Bone marrow (tissue), 2 donors: ENCODE measurements at regions not wholly inside any gene's neighbourhood (a gene's known extent, or its start where the extent isn't known, plus 50 kb on each side); places are given as distances from the start of the nearest gene placed in this dataset.
"Not testable (repeated sequence)": the region's sequence is repeated elsewhere in the genome, so short reads cannot be mapped to it uniquely, and the experiment has no call there.

Experiments
- DNase-seq, 2 donors: peaks; one replicate each; lab custom pipeline; 2025; lab: John Stamatoyannopoulos, UW

DNA sequence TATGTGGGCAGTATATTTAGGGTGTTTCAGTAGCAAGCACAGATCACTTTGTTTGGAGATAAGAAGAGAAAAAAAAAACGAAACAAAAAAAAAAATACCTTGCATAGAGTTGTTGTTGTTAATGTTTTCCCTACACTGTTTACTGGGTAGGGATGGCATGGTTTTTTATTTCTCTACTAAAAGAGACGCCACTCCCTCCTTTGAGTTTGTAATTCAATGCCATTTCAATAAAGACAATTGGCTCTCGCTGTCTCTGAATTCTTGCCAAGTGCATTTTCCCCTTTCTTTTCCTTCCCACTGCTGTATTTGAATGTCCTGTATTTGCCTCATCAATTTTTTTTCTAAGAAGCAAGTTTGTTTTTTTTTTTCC lies 213.9 kb upstream of the UBASH3B start:
- no peak for DNase-seq

DNA sequence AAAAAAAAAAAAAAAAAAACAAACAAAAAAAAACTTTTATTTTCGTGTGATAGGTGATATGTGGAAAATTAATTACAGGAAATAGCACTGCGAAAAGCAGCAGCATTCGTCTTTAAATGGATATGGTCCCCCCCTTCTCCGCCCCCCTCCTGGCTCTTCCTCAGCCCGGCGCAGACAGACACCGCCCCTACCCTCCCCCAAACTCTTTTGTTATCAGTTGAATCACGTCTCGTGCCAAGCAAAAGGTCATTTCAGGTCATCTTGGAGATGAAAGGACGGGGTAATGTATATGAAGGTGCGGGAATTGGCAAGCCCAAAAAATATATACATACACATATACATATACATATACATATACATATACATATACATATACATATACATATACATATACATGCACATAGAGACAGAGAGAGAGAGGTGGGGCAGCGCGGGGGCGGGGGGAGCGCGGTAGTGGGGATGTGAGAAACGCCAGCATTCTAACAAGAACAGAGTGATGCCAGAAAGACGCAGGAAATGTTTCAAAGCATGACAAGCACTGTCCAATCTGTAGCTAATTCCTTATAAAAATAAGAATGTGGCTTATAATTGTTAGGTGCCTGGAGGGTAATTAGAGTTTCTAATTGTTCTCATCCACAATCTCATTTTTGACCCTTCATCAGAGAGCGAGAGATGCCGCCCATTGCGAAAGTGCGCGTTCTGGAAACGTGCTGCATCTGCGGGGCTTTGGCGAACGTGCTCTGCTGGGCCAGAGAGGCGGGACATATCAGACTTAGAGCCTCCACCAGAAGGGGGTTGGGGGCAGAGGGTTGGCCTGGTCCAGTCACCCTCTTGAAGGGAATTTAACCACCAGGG lies 214.5 kb upstream of the UBASH3B start:
- no peak for DNase-seq

DNA sequence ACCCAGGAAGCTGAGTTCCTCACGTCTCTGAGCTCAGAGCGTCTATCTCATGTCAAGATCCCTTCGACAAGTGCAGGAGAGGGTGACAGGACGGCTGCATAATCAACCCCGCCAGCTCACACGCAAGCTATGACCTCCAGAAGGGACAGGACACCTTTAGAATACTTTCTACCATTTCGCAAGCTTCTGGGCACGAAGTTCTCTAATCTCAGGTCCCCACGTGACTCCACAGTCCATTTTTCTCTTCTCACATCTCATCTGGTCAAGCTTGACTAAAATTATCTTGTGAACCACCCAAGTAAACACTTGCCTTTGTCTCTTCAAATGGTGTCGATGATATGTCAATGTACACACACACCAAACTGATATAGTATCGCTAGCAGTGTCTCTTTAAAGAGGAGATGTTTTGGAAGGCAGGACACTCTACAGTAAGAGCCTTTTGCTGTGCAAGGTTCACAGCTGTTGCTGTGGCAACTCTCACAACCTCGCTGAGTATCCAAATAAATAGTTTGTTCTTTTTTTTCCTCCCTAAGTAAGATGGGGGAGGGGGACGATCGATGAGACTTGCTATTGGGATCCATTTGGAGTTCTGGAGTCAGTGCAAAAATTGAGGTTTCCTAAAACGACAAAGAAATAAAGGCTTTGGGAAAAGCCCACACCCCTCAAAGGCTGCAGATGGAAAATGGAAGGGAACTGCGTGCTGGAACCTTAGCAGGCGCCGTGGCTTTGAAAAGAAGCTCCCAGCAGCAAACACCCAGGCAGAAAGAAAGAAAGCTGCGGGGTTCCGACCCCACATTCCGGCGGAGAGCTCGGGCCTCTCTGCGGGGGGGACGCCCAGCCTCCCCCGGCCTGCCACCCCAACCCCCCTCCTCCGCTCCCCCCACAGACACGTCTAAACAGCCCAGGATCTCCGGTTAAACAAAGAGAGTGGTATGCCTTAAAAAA lies 215.4 kb upstream of the UBASH3B start:
- DNase-seq, result no peak

DNA sequence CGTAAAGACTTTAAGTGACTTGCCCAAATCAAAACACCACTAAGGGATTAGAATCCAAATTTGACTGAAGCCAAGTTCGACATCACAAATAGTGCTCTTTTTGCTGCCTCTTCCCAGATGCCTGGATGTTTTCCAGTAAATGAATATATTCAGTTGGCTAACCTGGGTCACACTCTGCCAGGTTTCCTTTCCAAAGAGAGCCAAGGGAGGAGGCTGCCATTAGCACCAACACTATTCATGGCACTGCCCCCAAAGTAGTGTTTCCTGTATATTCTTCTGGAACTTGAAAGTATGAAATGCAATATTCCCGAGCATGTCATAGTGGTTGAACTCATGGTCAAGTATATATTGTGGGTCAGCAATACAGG lies 219.3 kb upstream of the UBASH3B start:
- no peak for DNase-seq

DNA sequence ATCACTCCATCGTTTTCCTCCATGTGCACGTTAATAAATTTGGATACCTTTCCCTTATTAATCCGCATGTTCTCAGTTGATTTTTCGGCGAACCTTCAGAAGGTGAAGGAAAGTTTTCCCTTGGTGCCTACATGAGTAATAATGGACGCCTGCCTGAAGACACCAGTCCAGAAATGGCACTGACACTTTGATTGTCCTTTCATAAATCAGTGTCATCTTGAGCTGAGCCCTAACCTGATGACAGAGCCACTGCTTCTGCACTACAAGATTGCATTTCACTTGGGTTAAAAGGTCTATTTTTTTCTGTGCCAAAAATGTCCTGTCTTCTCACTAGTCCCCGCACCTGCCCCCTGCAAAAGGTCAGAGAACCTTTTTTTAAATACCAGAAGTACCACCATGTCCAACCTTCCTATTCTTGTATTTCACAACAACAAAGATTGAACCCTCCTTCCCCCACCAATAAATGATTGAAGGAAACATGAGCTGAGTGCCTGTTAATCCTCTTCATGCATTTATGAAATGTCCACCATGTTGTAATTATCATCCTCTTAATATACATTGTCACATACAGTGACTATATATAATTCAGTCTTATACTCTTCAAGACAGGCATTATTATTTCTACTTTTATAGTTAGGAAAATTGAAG lies 219.9 kb upstream of the UBASH3B start:
- no peak for DNase-seq

DNA sequence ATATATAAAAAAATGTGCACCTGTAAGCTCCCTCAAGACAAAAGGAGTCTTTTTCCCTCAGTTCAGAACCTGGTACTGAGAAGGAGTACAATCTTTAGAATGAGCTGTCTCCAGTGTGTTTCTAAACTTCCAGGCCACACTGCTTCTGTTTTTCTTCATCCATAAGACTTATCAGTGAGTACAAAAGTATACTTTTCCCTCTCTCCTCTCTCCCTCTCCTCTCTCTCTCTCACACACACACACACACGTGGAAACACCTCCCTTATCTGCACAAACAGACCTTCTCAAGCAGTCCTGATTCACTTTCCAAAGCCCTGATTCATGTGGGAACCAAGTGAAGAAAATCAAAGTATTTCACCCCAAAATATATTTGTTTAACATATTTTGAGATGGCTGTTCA lies 220.7 kb upstream of the UBASH3B start:
- DNase-seq, result no peak

DNA sequence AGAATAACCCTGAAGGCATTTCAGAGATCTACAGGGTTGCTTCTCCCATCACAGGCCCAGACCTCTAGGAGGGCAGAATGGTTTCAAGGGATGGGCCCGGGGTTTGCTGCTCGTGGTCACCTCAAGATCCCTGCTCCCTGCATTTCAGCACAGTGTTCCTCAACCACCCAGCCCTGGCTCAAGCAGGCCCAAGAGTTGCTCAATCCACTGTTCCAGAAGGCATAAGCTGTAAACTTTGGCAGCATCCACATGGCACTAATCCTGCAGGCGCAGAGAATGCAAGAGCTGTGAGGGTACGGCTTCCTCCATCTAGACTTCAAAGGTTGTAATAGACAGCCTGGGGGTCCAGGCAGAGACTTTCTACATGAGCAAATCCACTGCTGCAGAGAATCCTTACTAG lies 225.0 kb upstream of the UBASH3B start:
- DNase-seq, result no peak

DNA sequence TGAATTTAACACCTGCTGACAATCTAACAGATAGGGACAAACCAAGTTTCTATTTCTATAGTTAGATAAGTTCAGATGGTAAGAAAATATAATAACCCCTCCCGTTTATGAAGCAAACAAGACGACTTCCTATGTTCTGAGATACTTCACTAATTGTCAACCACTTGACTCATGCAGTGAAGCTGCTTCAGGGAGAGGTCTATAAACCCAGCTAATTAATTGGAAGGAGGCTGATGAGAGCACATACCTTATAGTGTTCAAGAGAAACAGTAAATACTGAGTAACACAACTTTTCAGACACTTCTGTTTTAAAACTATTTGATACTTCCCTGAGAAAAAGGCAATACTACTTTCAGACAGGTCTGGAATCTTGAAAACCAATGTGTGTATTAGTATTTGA lies 229.4 kb upstream of the UBASH3B start:
- no peak for DNase-seq

DNA sequence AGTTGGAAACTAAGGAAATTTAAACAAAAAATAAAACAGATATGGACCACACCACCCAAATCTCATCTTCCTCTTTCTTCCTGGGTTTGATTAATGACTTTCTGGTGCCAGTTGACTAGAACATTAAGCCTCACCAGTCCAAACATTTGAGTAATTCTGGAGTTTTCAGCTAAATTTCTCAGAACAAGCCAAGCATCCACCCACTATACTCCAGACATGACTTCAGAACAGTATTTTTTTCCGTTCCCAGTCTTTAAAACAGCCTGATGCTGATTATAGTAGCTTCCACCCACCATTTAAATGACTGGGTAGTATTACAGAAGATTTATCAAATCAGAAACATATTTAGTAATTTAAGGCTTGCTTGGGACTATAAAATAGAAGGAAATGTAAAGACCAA lies 230.9 kb upstream of the UBASH3B start:
- DNase-seq, result no peak

DNA sequence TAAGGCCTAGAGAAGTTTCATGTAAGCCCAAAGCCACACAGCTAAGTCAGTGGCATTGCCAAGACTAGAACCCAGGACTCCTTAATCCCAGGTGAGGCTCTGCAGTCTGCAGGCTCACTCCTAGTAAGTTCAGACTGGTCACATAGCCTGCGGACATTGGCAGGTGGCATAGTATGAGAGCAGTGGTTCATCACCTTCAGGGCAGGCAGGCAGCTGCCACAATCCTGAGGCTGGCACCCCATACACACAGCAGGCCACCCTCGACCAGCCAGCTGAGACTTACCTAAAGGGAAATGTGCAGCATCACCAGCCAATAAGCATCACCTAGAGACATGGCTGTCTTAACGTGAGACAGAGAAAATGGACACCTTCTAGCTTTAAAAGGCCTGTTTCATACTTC lies 231.6 kb upstream of the UBASH3B start:
- no peak for DNase-seq

DNA sequence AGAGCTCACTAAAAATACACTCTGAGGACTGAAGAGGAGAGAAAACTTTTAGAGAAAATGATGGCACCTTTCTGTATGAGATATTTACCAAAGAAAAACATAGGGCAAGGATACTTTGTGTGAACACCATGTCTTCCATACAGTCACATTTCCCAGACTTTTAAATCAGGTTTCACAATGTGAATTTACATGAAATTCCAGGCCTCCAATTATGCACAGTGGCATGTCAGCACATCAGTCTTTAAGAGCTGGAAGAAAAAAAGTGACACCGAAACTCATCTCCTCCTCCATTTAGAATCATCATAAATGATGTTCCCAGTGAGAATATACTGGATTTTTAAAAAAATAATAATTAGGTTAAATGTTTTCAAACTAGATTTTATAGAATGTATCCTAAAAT lies 232.2 kb upstream of the UBASH3B start:
- no peak for DNase-seq

DNA sequence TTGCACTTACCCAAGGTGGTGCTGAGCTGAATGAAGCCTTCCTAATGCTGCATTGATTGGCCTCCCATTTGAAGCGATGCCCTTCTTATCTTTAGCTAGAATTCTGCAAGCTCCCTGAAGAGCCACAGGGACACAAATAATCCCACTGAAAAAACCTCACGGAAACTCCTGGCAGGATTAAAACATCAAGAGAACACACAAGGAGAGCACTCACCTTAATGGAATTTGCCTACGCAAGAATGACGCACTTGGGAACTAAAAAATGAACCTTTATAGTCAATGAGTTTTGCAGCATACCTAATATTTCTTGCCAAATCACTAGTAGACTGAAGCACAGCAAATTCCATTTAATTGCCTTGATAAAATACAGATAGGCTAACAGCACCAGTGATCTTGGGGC lies 232.8 kb upstream of the UBASH3B start:
- DNase-seq, result no peak

DNA sequence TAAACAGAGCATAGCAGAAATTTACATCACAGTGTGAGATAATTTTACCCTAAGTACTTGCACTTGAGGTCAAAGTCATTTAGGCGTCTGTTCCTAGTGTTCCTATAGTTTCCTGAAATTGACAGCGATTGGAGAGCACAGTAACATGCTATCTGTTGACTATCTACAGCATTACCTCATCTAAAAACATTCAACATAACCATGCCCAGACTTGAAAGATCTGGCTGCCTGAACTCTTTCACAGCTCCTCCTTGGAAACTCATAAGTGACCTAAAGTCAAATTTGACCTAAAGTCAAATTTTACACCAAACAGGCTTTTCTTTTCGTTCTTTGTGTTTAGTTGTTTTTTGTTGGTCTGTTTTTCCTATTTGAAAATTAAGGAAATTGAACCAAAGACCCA lies 233.8 kb upstream of the UBASH3B start:
- no peak for DNase-seq

DNA sequence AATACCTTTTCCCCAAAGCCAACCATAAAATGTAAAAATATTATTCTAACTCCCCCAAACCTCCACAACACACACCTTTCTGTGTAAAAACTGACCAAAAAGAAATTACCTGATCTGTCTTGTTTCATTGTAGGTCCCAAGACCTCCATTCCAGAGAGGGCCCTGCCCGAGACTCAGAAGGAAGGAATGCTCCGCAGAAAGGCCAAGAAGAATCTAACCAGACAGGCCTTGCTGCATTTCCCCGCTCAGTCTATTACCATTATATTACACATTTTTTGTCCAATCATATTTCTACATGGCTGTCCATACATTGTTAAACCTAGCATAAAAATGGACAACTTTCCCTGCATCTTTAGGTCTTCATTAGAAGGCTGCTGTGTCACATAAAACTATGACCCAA lies 237.5 kb upstream of the UBASH3B start:
- DNase-seq, result no peak

DNA sequence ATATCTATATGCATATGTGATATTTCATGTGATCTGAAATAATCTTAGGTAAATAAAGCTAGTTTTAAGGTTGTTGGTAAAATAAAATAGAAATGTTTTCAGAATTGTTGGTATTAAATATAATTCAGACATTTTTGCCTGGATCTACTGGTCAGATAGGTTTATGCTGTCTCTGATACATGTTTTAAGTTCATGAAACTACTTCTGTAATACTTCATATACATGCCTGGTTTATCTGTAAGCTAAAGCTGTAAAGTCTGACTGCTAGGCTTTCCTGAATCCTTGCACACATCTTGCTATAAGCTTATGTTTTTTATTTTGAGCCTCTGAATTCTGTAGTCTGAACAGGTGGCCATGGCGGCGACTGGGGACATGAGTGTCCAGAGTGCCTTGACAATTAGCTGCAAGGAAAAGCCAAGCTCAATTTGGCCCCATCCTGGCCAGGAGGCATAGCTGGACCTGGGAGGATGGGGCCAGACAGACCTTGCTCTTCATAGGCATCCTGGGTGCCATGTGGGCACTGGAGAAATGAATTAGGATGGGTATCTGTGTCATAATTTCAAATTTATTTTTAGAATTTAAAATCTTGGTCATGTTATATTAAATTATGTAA lies 241.0 kb upstream of the UBASH3B start:
- no peak for DNase-seq

DNA sequence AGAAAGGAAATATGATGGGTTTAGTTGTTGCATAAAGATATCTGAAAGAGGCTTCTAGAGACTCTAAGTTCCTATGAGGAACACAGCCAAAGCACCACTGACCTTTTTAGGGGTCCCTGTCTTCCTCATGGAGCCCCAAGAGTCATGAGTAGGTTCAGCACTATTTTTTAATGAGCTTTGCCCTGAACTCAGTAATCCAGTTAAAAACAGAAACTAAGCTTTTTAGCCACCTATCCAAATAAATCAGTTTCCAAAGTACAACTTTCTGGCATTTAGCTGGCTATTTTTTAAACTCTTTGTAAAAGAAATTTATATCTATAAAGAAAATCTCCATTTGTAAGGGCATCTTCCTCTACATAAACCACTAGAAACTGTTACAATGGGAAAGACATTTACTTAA lies 241.8 kb upstream of the UBASH3B start:
- no peak for DNase-seq

DNA sequence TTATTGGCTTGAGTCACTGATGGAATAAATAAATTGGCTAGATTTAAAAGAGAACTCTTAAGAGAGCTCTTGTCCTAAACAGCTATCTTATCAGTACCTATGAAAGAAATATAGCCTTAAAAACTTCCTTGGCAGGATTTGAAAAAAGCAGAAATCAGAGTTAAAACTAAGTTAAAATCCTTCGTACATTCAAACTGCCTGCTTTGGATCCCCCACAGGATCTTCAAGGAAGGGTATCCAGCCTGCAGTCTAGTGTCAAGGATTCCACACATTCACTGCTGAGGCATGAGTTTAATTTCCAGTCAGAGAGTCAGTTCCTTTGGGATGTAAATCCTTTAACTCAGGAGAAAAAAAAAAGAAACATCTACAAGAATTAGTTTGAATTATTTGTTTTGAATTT lies 242.9 kb upstream of the UBASH3B start:
- DNase-seq, result no peak

DNA sequence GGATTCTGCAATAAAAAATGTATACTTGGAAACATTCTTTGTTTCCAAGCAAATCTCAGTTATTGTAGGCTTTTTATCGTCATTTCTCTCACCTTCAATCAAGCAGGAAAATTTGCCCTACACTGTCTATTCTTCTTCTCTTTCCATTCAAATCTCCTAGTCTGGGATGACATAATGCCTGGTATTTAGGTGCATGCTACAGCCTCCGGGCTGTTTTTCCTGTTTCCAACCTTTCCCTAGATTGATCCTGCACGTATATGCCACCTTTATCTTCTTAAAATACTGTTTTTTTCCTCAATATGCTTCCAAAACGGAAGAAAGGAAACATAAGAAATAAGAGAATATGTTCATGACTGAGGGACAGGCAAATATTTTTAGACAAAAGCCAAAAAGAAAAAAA lies 249.1 kb upstream of the UBASH3B start:
- no peak for DNase-seq

DNA sequence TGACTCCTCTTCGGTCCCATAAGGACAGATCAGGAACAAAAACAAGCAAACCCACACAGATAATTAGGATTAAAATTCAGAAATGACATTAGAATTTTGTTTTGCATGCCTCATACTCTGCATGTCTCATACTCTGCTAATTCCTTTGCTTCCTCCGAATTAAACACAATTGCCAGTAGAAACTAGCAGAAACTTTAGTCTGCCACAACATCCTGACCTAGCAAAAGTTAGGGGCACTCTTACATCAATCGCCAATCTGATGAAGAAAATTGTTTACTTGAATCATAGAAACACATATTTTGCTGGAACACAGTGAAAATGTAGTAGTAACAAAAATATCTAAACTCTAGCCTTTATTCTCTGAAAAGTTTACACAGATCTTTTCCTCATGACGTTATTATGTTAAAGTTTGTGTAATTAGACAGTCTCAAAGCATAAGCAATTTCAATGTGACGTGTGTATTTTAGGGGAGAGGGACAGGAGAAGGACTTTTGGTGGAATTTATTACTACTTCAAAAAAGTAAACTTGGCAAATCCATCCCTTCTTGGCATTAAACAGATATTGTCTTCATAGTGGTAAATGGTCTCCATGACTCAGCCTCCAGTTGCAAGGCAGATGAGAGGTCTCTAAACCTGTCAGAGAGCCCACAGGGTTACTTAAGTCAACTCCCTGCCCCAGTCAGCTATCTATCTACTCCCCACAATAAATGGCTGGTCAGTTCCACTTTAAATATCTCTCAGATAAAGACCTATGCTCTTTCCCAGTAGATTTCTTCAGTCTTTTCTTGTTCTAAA lies 249.8 kb upstream of the UBASH3B start:
- no peak for DNase-seq

DNA sequence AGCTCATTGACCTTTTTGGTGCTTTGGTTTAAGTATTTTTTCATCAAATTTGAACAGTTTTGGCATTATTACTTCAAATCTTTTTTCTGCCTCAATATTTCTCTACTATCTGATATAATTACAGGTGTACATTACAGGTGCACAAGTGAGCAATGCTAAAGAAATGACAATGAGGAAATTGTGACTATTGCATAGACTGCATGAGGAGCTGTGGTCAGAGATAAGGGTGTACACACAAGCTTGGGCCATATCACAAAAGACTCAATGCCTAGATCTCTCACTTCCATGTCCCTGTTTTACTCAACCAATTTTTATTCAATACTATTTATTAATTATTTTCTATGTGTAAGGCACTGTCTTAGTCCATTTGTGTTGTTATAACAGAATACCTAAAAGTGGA lies 251.0 kb upstream of the UBASH3B start:
- no peak for DNase-seq

DNA sequence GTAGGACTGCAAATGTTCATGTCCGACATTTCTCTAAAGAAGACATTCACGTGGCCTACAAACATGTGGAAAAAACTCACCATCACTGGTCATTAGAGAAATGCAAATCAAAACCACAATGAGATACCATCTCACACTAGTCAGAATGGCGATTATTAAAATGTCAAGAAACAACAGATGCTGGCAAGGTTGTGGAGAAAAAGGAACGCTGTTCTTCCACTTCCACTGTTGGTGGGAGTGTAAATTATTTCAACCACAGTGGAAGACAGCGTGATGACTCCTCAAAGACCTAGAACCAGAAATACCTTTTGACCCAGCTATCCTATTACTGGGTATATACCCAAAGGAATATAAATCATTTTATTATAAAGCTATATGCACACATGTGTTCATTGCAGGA lies 253.9 kb upstream of the UBASH3B start:
- not testable (repeated sequence) for DNase-seq

DNA sequence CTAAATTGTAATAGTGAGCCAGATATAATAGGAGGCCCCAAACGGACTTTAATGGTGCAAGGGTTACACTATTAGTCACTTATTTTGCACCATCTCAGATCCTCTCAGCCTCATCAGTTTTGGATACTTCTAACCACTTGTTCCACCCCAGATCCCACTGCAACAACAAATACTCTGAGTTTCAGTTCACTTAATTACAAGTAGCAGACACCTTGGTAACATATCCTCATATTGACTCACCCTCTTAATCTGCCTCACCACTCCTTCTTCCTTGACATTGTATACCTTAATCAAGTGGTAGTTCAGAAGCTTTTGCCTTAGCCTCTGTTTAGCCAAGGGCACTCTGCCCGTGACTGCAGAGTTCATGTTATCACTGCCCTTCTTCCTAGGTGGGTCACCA lies 256.1 kb upstream of the UBASH3B start:
- no peak for DNase-seq
